Fibroblast of lung (primary cell): ENCODE measurements at regions not wholly inside any gene's neighbourhood (a gene's known extent, or its start where the extent isn't known, plus 50 kb on each side); places are given as distances from the start of the nearest gene placed in this dataset.

Source experiments
- EZH2 ChIP-seq: IDR thresholded peaks from 2 replicates; pipeline ENCODE4 v1.5.1; 2012; ENCODE audit warnings: low read length, control low read depth, mild to moderate bottlenecking; ENCODE audit errors: missing control alignments
- TF ChIP-seq, protein P1 (sequence below), 2 donors: IDR thresholded peaks in 1 of 2; conservative IDR thresholded peaks in 1 of 2; 1 replicate in 1 of 2; 2 replicates in 1 of 2; pipeline ENCODE4 v1.5.1; 2011 to 2012; ENCODE audit warnings: low read length in 2 of 2, control low read depth in 1 of 2, inconsistent platforms in 1 of 2, low read depth in 1 of 2, mild to moderate bottlenecking in 1 of 2

GRCh38 chr19:29021232-29021916 lies 191.6 kb downstream of the UQCRFS1 start:
- TF ChIP-seq, protein P1, sequence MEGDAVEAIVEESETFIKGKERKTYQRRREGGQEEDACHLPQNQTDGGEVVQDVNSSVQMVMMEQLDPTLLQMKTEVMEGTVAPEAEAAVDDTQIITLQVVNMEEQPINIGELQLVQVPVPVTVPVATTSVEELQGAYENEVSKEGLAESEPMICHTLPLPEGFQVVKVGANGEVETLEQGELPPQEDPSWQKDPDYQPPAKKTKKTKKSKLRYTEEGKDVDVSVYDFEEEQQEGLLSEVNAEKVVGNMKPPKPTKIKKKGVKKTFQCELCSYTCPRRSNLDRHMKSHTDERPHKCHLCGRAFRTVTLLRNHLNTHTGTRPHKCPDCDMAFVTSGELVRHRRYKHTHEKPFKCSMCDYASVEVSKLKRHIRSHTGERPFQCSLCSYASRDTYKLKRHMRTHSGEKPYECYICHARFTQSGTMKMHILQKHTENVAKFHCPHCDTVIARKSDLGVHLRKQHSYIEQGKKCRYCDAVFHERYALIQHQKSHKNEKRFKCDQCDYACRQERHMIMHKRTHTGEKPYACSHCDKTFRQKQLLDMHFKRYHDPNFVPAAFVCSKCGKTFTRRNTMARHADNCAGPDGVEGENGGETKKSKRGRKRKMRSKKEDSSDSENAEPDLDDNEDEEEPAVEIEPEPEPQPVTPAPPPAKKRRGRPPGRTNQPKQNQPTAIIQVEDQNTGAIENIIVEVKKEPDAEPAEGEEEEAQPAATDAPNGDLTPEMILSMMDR (conservative IDR thresholded peaks at IDR 0.05 in 1 of 2, IDR thresholded peaks at IDR 0.05 in 1 of 2; ENCODE audit: low read depth in 1 of 2, low read length in 2 of 2): no peak
- no peak for TF ChIP-seq EZH2
